ENCODE measurements at regions not wholly inside any gene's neighbourhood (a gene's known extent, or its start where the extent isn't known, plus 50 kb on each side); places are given as distances from the start of the nearest gene placed in this dataset.

DNA sequence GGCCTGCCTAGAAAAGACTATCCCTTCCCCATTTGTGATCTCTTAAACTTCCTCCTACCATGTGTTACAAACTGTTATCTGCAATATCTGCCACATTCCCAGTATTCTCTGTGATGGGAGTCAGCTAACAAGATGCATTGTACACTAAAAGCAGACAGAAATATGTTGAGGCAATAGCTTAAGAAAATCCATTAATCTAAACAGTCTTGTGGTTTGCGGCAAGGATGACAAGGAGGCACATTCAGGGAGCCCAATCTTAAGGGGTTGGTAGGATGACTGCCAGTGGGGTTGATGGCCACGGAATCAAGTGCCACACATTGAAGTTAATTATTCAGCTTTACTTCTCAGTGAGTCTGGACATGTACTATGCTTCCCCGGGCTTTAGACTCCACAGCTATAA is 775.5 kb upstream of the AMELY start:
- TF ChIP-seq, protein P1, sequence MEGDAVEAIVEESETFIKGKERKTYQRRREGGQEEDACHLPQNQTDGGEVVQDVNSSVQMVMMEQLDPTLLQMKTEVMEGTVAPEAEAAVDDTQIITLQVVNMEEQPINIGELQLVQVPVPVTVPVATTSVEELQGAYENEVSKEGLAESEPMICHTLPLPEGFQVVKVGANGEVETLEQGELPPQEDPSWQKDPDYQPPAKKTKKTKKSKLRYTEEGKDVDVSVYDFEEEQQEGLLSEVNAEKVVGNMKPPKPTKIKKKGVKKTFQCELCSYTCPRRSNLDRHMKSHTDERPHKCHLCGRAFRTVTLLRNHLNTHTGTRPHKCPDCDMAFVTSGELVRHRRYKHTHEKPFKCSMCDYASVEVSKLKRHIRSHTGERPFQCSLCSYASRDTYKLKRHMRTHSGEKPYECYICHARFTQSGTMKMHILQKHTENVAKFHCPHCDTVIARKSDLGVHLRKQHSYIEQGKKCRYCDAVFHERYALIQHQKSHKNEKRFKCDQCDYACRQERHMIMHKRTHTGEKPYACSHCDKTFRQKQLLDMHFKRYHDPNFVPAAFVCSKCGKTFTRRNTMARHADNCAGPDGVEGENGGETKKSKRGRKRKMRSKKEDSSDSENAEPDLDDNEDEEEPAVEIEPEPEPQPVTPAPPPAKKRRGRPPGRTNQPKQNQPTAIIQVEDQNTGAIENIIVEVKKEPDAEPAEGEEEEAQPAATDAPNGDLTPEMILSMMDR (IDR thresholded peaks at IDR 0.05; ENCODE audit: low read length): no peak
- no peak for TF ChIP-seq EZH2 (IDR thresholded peaks at IDR 0.05; ENCODE audit: borderline replicate concordance, low read length)
